GM18498 (cell line): ENCODE measurements at regions not wholly inside any gene's neighbourhood (a gene's known extent, or its start where the extent isn't known, plus 50 kb on each side); places are given as distances from the start of the nearest gene placed in this dataset.

Experiments used
- ATAC-seq: cut with Tn5 transposase; IDR thresholded peaks from one replicate; pipeline ENCODE4 v1.9.1; 2021; ENCODE audit warnings: mild to moderate bottlenecking, moderate library complexity; ENCODE audit not compliant: unreplicated experiment

- ATAC-seq: no peak
These were observed 53.5 kb upstream of the LRRN1 start for GRCh38 chr3:3745693-3746092.

GRCh38 chr3:3744826-3745225 lies 54.4 kb upstream of the LRRN1 start:
- ATAC-seq: no peak

GRCh38 chr3:3743754-3744153 lies 55.5 kb upstream of the LRRN1 start:
- ATAC-seq: no peak

- ATAC-seq: no peak
These were observed 59.2 kb upstream of the LRRN1 start for GRCh38 chr3:3740061-3740460.

GRCh38 chr3:3739330-3740060 lies 59.7 kb upstream of the LRRN1 start:
- ATAC-seq: no peak

- no peak for ATAC-seq
These were observed 61.7 kb upstream of the LRRN1 start for GRCh38 chr3:3737531-3737930.

- no peak for ATAC-seq
These were observed 63.3 kb upstream of the LRRN1 start for GRCh38 chr3:3735919-3736318.

GRCh38 chr3:3734881-3735280 lies 64.3 kb upstream of the LRRN1 start:
- ATAC-seq: no peak

- no peak for ATAC-seq
These were observed 70.0 kb upstream of the LRRN1 start for GRCh38 chr3:3729261-3729660.

GRCh38 chr3:3726549-3726948 lies 72.7 kb upstream of the LRRN1 start:
- ATAC-seq: no peak

GRCh38 chr3:3714572-3714971 lies 84.7 kb upstream of the LRRN1 start:
- ATAC-seq: no peak

- no peak for ATAC-seq
These were observed 86.3 kb upstream of the LRRN1 start for GRCh38 chr3:3712971-3713370.

GRCh38 chr3:3708769-3709115 lies 90.5 kb upstream of the LRRN1 start:
- ATAC-seq: no peak

GRCh38 chr3:3707858-3708768 lies 91.1 kb upstream of the LRRN1 start:
- no peak for ATAC-seq

- no peak for ATAC-seq
These were observed 94.0 kb upstream of the LRRN1 start for GRCh38 chr3:3705090-3705775.

DNA sequence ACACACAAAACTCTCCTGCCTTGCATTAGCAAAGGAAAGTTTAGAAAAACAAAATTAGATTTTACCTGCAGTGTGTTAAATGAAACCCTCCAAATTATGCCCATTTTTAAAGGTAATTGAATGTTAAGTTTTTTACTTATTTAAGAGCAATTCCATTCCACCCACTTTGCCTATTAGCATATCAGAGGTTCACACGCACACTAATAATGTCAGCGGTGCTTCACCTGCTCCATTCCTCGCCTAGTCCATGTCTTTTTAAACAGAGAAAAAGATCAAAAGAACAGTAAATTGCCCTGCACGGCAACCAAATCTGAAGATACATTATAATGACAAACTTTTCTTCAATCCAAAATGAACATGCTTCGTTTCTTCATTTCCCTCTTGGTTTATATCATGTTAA lies 97.3 kb upstream of the LRRN1 start:
- ATAC-seq: no peak

GRCh38 chr3:3699816-3700633 lies 99.2 kb upstream of the LRRN1 start:
- no peak for ATAC-seq

DNA sequence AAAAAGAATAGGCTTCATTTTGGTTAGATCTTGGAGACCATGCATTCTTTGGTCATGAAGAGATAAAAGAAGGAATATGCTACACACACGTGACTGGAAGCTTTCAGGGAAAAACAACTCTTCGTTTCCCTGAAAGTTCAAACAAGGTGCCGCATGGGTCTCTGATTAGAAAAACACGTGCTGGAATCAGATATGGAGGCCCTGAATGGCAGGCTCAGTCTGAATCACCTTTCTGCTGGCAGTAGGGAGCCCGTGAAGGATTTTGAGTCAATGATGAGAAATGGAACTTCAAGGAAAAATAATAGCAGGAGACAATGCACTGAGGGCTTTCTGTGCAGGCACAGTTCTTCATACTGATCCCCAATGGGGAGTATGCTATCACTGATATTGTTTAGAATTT lies 99.8 kb upstream of the LRRN1 start:
- ATAC-seq: no peak

GRCh38 chr3:3696345-3696744 lies 102.9 kb upstream of the LRRN1 start:
- ATAC-seq: no peak

- ATAC-seq: no peak
These were observed 105.6 kb upstream of the LRRN1 start for GRCh38 chr3:3693593-3693992.
